ENCODE measurements at regions not wholly inside any gene's neighbourhood (a gene's known extent, or its start where the extent isn't known, plus 50 kb on each side); places are given as distances from the start of the nearest gene placed in this dataset.

GRCh38 chr9:38214432-38214831 is 145.4 kb upstream of the SHB start:
- Histone ChIP-seq H3K27ac (no peak overlapping the region), H3K9me3 (ENCODE audit: low read depth, low read length) (no peaks in the 10 kb centered on the region), H3K36me3 (ENCODE audit: insufficient read depth, low read length) (no peaks in the 10 kb centered on the region), H3K9ac (ENCODE audit: insufficient read length) (no peak overlapping the region), H3K4me3 (no peak overlapping the region)
- DNase-seq (ENCODE audit: low read depth, low spot score): no peak
- no peak for TF ChIP-seq FOXP2 (optimal IDR thresholded peaks at IDR 0.05; ENCODE audit: control extremely low read depth, extremely low read length, insufficient read depth)
- TF ChIP-seq POLR2AphosphoS5 (IDR thresholded peaks at IDR 0.05; ENCODE audit: borderline replicate concordance, low read depth, low read length): no peak
- TF ChIP-seq EZH2 (IDR thresholded peaks at IDR 0.05): no peak

DNA sequence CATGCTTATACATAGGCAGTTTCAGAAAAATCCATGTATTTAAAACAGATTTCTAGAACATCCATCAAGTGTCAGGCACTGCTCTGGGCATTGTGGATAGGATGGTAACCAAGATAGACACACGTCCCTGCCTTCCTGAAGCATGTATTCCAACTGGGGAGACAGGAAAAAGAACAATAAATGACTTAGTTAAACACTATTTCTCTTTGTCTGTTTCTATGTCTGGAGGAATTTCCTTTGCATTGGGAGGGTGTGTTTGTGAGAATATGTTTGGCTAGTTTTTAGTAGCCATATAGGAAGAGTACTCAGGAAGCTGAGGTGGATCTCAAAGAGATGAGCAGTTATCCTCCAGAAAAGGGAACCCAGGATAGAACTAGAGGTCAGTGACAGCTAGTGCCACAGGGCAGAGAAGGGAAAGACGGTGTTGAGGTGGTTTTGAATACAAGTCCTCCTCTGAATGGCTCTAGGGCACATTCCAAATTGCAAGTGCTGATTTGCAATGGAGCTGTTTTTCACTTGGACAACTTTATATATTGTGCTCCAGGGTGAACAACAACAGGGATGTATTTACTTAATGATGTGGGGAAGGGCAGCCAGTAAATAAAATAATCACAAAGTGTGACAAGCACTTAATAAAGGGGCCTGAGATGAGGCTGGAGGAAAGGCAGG is 144.7 kb upstream of the SHB start:
- H3K27ac ChIP-seq: no peak overlapping the region

GRCh38 chr9:38212016-38212415 is 143.0 kb upstream of the SHB start:
- H3K27ac ChIP-seq: no peak overlapping the region

More for the DNA sequence above, 144.7 kb upstream of the SHB start:
- no peak overlapping the region for H3K9ac ChIP-seq (ENCODE audit: insufficient read length)
- no peaks in the 10 kb centered on the region for H3K9me3 ChIP-seq (ENCODE audit: low read depth, low read length)
- no peak overlapping the region for H3K4me3 ChIP-seq
- H3K36me3 ChIP-seq (ENCODE audit: insufficient read depth, low read length): no peaks in the 10 kb centered on the region
- TF ChIP-seq EZH2 (IDR thresholded peaks at IDR 0.05) (no peak), POLR2AphosphoS5 (IDR thresholded peaks at IDR 0.05; ENCODE audit: borderline replicate concordance, low read depth, low read length) (no peak), FOXP2 (optimal IDR thresholded peaks at IDR 0.05; ENCODE audit: control extremely low read depth, extremely low read length, insufficient read depth) (no peak)
- DNase-seq (ENCODE audit: low read depth, low spot score): no peak

GRCh38 chr9:38211002-38211401 is 142.0 kb upstream of the SHB start:
- no peaks in the 10 kb centered on the region for H3K9me3 ChIP-seq (ENCODE audit: low read depth, low read length)
- no peak overlapping the region for H3K27ac ChIP-seq

More at GRCh38 chr9:38212016-38212415, 143.0 kb upstream of the SHB start:
- Histone ChIP-seq H3K36me3 (ENCODE audit: insufficient read depth, low read length) (no peaks in the 10 kb centered on the region), H3K4me3 (no peak overlapping the region), H3K9me3 (ENCODE audit: low read depth, low read length) (no peaks in the 10 kb centered on the region), H3K9ac (ENCODE audit: insufficient read length) (no peak overlapping the region)
- TF ChIP-seq EZH2 (IDR thresholded peaks at IDR 0.05): no peak
- TF ChIP-seq POLR2AphosphoS5 (IDR thresholded peaks at IDR 0.05; ENCODE audit: borderline replicate concordance, low read depth, low read length): no peak
- no peak for DNase-seq (ENCODE audit: low read depth, low spot score)

GRCh38 chr9:38208206-38208901 is 139.3 kb upstream of the SHB start:
- Histone ChIP-seq H3K9me3 (ENCODE audit: low read depth, low read length) (no peaks in the 10 kb centered on the region), H3K36me3 (ENCODE audit: insufficient read depth, low read length) (no peaks in the 10 kb centered on the region), H3K9ac (ENCODE audit: insufficient read length) (no peak overlapping the region), H3K27ac (no peak overlapping the region), H3K4me3 (no peak overlapping the region)
- no peak for TF ChIP-seq POLR2AphosphoS5 (IDR thresholded peaks at IDR 0.05; ENCODE audit: borderline replicate concordance, low read depth, low read length)
- TF ChIP-seq EZH2 (IDR thresholded peaks at IDR 0.05): no peak
- no peak for TF ChIP-seq FOXP2 (optimal IDR thresholded peaks at IDR 0.05; ENCODE audit: control extremely low read depth, extremely low read length, insufficient read depth)
- DNase-seq (ENCODE audit: low read depth, low spot score): no peak

More at GRCh38 chr9:38211002-38211401, 142.0 kb upstream of the SHB start:
- Histone ChIP-seq H3K4me3 (no peak overlapping the region), H3K36me3 (ENCODE audit: insufficient read depth, low read length) (no peaks in the 10 kb centered on the region), H3K9ac (ENCODE audit: insufficient read length) (no peak overlapping the region)
- no peak for DNase-seq (ENCODE audit: low read depth, low spot score)
- no peak for TF ChIP-seq FOXP2 (optimal IDR thresholded peaks at IDR 0.05; ENCODE audit: control extremely low read depth, extremely low read length, insufficient read depth)

DNA sequence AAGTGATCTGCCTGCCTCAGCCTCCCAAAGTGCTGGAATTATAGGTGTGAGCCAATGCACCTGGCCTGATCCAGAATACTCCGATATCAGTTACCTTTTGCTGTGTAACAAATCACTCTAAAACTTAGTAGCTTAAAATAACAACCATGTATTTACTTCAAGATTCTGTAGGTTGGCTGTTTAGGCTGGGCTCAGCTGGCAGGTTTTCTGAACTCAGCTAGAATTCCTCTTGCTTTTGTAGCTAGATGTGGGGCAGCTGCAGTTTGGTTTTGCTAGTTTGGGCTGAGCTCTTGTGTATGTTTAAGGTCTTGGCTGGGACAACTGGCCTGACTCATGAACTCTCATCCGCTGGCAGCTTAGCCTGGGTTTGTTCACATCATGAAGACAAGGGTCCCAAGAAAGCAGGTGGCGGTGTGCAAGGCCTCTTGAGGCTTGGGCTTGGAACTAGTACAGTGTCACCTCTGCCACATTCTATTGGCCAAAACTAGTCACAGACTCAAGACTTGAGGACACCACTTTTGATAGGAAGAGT is 138.3 kb upstream of the SHB start:
- Histone ChIP-seq H3K27ac (no peak overlapping the region), H3K4me3 (no peak overlapping the region), H3K9ac (ENCODE audit: insufficient read length) (no peak overlapping the region), H3K36me3 (ENCODE audit: insufficient read depth, low read length) (no peaks in the 10 kb centered on the region), H3K9me3 (ENCODE audit: low read depth, low read length) (no peaks in the 10 kb centered on the region)
- TF ChIP-seq POLR2AphosphoS5 (IDR thresholded peaks at IDR 0.05; ENCODE audit: borderline replicate concordance, low read depth, low read length) (no peak), EZH2 (IDR thresholded peaks at IDR 0.05) (no peak), FOXP2 (optimal IDR thresholded peaks at IDR 0.05; ENCODE audit: control extremely low read depth, extremely low read length, insufficient read depth) (no peak)
- no peak for DNase-seq (ENCODE audit: low read depth, low spot score)

GRCh38 chr9:38205279-38205678 is 136.3 kb upstream of the SHB start:
- no peak for DNase-seq (ENCODE audit: low read depth, low spot score)
- no peaks in the 10 kb centered on the region for H3K9me3 ChIP-seq (ENCODE audit: low read depth, low read length)
- H3K9ac ChIP-seq (ENCODE audit: insufficient read length): no peak overlapping the region
- no peak overlapping the region for H3K4me3 ChIP-seq
- TF ChIP-seq POLR2AphosphoS5 (IDR thresholded peaks at IDR 0.05; ENCODE audit: borderline replicate concordance, low read depth, low read length): no peak
- no peak for TF ChIP-seq EZH2 (IDR thresholded peaks at IDR 0.05)
- TF ChIP-seq FOXP2 (optimal IDR thresholded peaks at IDR 0.05; ENCODE audit: control extremely low read depth, extremely low read length, insufficient read depth): no peak
- H3K27ac ChIP-seq: no peak overlapping the region
- no peaks in the 10 kb centered on the region for H3K36me3 ChIP-seq (ENCODE audit: insufficient read depth, low read length)

- H3K27ac ChIP-seq: no peak overlapping the region
- H3K9me3 ChIP-seq (ENCODE audit: low read depth, low read length): no peaks in the 10 kb centered on the region
- H3K9ac ChIP-seq (ENCODE audit: insufficient read length): no peak overlapping the region
- no peak overlapping the region for H3K4me3 ChIP-seq
- H3K36me3 ChIP-seq (ENCODE audit: insufficient read depth, low read length): no peaks in the 10 kb centered on the region
- TF ChIP-seq FOXP2 (optimal IDR thresholded peaks at IDR 0.05; ENCODE audit: control extremely low read depth, extremely low read length, insufficient read depth) (no peak), EZH2 (IDR thresholded peaks at IDR 0.05) (no peak), POLR2AphosphoS5 (IDR thresholded peaks at IDR 0.05; ENCODE audit: borderline replicate concordance, low read depth, low read length) (no peak)
- DNase-seq (ENCODE audit: low read depth, low spot score): no peak
These were observed 133.4 kb upstream of the SHB start for GRCh38 chr9:38202336-38202938.

Measured in SK-N-MC (cell line).